ENCODE measurements at regions not wholly inside any gene's neighbourhood (a gene's known extent, or its start where the extent isn't known, plus 50 kb on each side); places are given as distances from the start of the nearest gene placed in this dataset.

GRCh38 chr7:115505136-115505535 is 525.4 kb downstream of the TFEC start (continued):
- TF ChIP-seq EZH2 (IDR thresholded peaks at IDR 0.05; ENCODE audit: low read depth, unreplicated experiment) = no peak

GRCh38 chr7:115499956-115500355 is 530.6 kb downstream of the TFEC start:
- ATAC-seq (no peak), DNase-seq (ENCODE audit: low spot score) (no peak)
- Histone ChIP-seq H3K27ac (ENCODE audit: low read depth) (no peak overlapping the region), H3F3A (replicated peaks; ENCODE audit: low read depth) (no peaks in the 10 kb centered on the region), H3K4me1 (ENCODE audit: insufficient read depth) (no peaks in the 10 kb centered on the region), H4K20me1 (replicated peaks; ENCODE audit: insufficient read depth) (no peaks in the 10 kb centered on the region), H3K36me3 (ENCODE audit: insufficient read depth) (no peaks in the 10 kb centered on the region), H3K79me2 (replicated peaks; ENCODE audit: insufficient read depth) (no peaks in the 10 kb centered on the region), H3K9me2 (ENCODE audit: insufficient read depth) (no peaks in the 10 kb centered on the region), H2AFZ (no peak overlapping the region), H3K4me2 (no peak overlapping the region), H3K4me3 (no peak overlapping the region), H3K27me3 (ENCODE audit: insufficient read depth) (no peaks in the 10 kb centered on the region)
- TF ChIP-seq ZNF114 (CRISPR knock-in tag; IDR thresholded peaks at IDR 0.05) (no peak), ETS1 (IDR thresholded peaks at IDR 0.05) (no peak), ZNF331 (CRISPR knock-in tag; IDR thresholded peaks at IDR 0.05; ENCODE audit: low read depth) (no peak), REST (IDR thresholded peaks at IDR 0.05; ENCODE audit: unreplicated experiment) (no peak), CTCF (conservative IDR thresholded peaks at IDR 0.05; ENCODE audit: low read depth in 2 of 2) (no peak), ZNF462 (CRISPR knock-in tag; IDR thresholded peaks at IDR 0.05) (no peak), JUNB (IDR thresholded peaks at IDR 0.05; ENCODE audit: unreplicated experiment) (no peak), CREB1 (CRISPR knock-in tag; IDR thresholded peaks at IDR 0.05; ENCODE audit: low read depth) (no peak), NANOG (IDR thresholded peaks at IDR 0.05; ENCODE audit: borderline replicate concordance) (no peak)
- Mint-ChIP-seq H3K4me1 (peaks cover 13% of the 10 kb centered on the region; the same call in 2 of the 3 replicates), H3K27ac (no peak overlapping the region), H3K9me3 (peaks cover 12% of the 10 kb centered on the region), H3K4me3 (no peak overlapping the region), H3K36me3 (ENCODE audit: low read depth) (peaks cover 12% of the 10 kb centered on the region), H3K27me3 (ENCODE audit: insufficient read depth, low read depth, poor library complexity) (peaks cover 2% of the 10 kb centered on the region)
